Neural cell (in vitro differentiated cells): ENCODE measurements at regions not wholly inside any gene's neighbourhood (a gene's known extent, or its start where the extent isn't known, plus 50 kb on each side); places are given as distances from the start of the nearest gene placed in this dataset.

Source experiments
- H2AFZ ChIP-seq: fragments of 200-600, 300-800 bp; sonication (generic), shearing (Covaris generic); 2 replicates; pipeline ENCODE4 v1.6.0; 2014; ENCODE audit warnings: low read depth, mild to moderate bottlenecking, antibody characterized with exemption, low read length, moderate library complexity
- H3F3A ChIP-seq: fragments of 200-600 bp; shearing (Covaris generic); 2 replicates; pipeline ENCODE4 v1.6.1; 2016; ENCODE audit warnings: mild to moderate bottlenecking, moderate library complexity, mixed read lengths, antibody characterized with exemption, low read length; ENCODE audit not compliant: insufficient read depth, poor library complexity, severe bottlenecking
- H3K27ac ChIP-seq: fragments of 200-600, 300-800 bp; sonication (generic), shearing (Covaris generic); 2 replicates; pipeline ENCODE4 v1.5.1; 2014; ENCODE audit warnings: mild to moderate bottlenecking, low read length, moderate library complexity
- H3K27me3 ChIP-seq: fragments of 300-800, 200-600 bp; sonication (generic), shearing (Covaris generic); 2 replicates; pipeline ENCODE4 v1.6.0; 2014; ENCODE audit warnings: mild to moderate bottlenecking, low read depth, low read length, moderate library complexity; ENCODE audit not compliant: insufficient read depth
- H3K36me3 ChIP-seq: fragments of 300-800, 200-600 bp; sonication (generic), shearing (Covaris generic); 2 replicates; pipeline ENCODE4 v1.5.1; 2014; ENCODE audit warnings: mild to moderate bottlenecking, antibody characterized with exemption, low read length, moderate library complexity; ENCODE audit not compliant: insufficient read depth
- H3K4me2 ChIP-seq: fragments of 300-800, 200-600 bp; sonication (generic), shearing (Covaris generic); 2 replicates; pipeline ENCODE4 v1.6.0; 2014; ENCODE audit warnings: mild to moderate bottlenecking, low read length
- H3K4me3 ChIP-seq: fragments of 300-800, 200-600 bp; sonication (generic), shearing (Covaris generic); 2 replicates; pipeline ENCODE4 v1.5.1; 2014; ENCODE audit warnings: mild to moderate bottlenecking, low read length, moderate library complexity
- H3K79me2 ChIP-seq: fragments of 200-600 bp; shearing (Covaris generic); replicated peaks from 2 replicates; pipeline ENCODE4 v1.6.0; 2014; ENCODE audit warnings: mild to moderate bottlenecking, low read length, moderate library complexity; ENCODE audit not compliant: insufficient read depth
- H3K9ac ChIP-seq: fragments of 300-800, 200-600 bp; sonication (generic), shearing (Covaris generic); 2 replicates; pipeline ENCODE4 v1.6.1; 2016; ENCODE audit warnings: mild to moderate bottlenecking, low read length, mixed read lengths
- H3K9me2 ChIP-seq: fragments of 200-600 bp; shearing (Covaris generic); 2 replicates; pipeline ENCODE4 v1.6.1; 2016; ENCODE audit warnings: mild to moderate bottlenecking, low read length, mixed read lengths; ENCODE audit not compliant: insufficient read depth
- H3K9me3 ChIP-seq: fragments of 200-600, 300-800 bp; sonication (generic), shearing (Covaris generic); 2 replicates; pipeline ENCODE4 v1.6.1; 2016; ENCODE audit warnings: mild to moderate bottlenecking, mixed run types, low read length, moderate library complexity, mixed read lengths
- H4K20me1 ChIP-seq: fragments of 200-600 bp; shearing (Covaris generic); 2 replicates; pipeline ENCODE4 v1.6.1; 2016; ENCODE audit warnings: mild to moderate bottlenecking, mixed run types; ENCODE audit not compliant: insufficient read depth
- CTCF ChIP-seq: fragments of 450-650 bp; IDR thresholded peaks from 2 replicates; pipeline ENCODE4 v1.5.1; 2014; ENCODE audit warnings: antibody characterized with exemption, mild to moderate bottlenecking, moderate library complexity; ENCODE audit not compliant: poor library complexity, severe bottlenecking
- EP300 ChIP-seq: fragments of 450-650 bp; conservative IDR thresholded peaks from 2 replicates; pipeline ENCODE4 v1.6.1; 2014; ENCODE audit warnings: antibody characterized with exemption, mild to moderate bottlenecking, moderate library complexity; ENCODE audit not compliant: poor library complexity, severe bottlenecking
- EZH2 ChIP-seq: fragments of 200-600, 300-800 bp; shearing (Covaris generic), sonication (generic); IDR thresholded peaks from 2 replicates; pipeline ENCODE4 v1.6.1; 2014; ENCODE audit warnings: antibody characterized with exemption, low read length, borderline replicate concordance, mild to moderate bottlenecking; ENCODE audit not compliant: insufficient read depth, poor library complexity, severe bottlenecking
- MXI1 ChIP-seq: fragments of 450-650 bp; conservative IDR thresholded peaks from 2 replicates; pipeline ENCODE4 v1.6.1; 2014; ENCODE audit warnings: antibody characterized with exemption, mild to moderate bottlenecking; ENCODE audit not compliant: poor library complexity, severe bottlenecking
- POLR2AphosphoS5 ChIP-seq: IDR thresholded peaks from 2 replicates; pipeline ENCODE4 v1.6.1; 2012
- RAD21 ChIP-seq: fragments of 450-650 bp; conservative IDR thresholded peaks from 2 replicates; pipeline ENCODE4 v1.6.1; 2014; ENCODE audit warnings: antibody characterized with exemption, mild to moderate bottlenecking, moderate library complexity
- REST ChIP-seq: IDR thresholded peaks from 2 replicates; pipeline ENCODE4 v1.6.1; 2012; ENCODE audit warnings: borderline replicate concordance
- SMC3 ChIP-seq: fragments of 450-650 bp; conservative IDR thresholded peaks from 2 replicates; pipeline ENCODE4 v1.6.1; 2014; ENCODE audit warnings: antibody characterized with exemption, mild to moderate bottlenecking, moderate library complexity; ENCODE audit not compliant: poor library complexity
- TAF1 ChIP-seq: IDR thresholded peaks from 2 replicates; pipeline ENCODE4 v1.6.1; 2012; ENCODE audit warnings: low read depth

- H3K9me2 ChIP-seq = no peaks in the 10 kb centered on the region
- H4K20me1 ChIP-seq = no peaks in the 10 kb centered on the region
- no peaks in the 10 kb centered on the region for H3K79me2 ChIP-seq
- H3F3A ChIP-seq = no peaks in the 10 kb centered on the region
- no peaks in the 10 kb centered on the region for H3K27me3 ChIP-seq
- H3K4me2 ChIP-seq = no peak overlapping the region
- H3K9ac ChIP-seq = no peak overlapping the region
- TF ChIP-seq MXI1 = no peak
- no peak for TF ChIP-seq EP300
- no peak for TF ChIP-seq EZH2
- no peak for TF ChIP-seq CTCF
- no peak for TF ChIP-seq RAD21
- TF ChIP-seq REST = no peak
- TF ChIP-seq SMC3 = no peak
- TF ChIP-seq POLR2AphosphoS5 = no peak
- no peak for TF ChIP-seq TAF1
- no peak overlapping the region for H3K4me3 ChIP-seq
- no peak overlapping the region for H2AFZ ChIP-seq
- H3K27ac ChIP-seq = no peak overlapping the region
- H3K9me3 ChIP-seq = peaks cover 4% of the 10 kb centered on the region
- H3K36me3 ChIP-seq = no peaks in the 10 kb centered on the region
These were observed 204.7 kb downstream of the TTC32 start for GRCh38 chr2:19697131-19697530.

GRCh38 chr2:19695706-19696105 is 206.1 kb downstream of the TTC32 start:
- Histone ChIP-seq H3K4me3 (no peak overlapping the region), H3K9ac (no peak overlapping the region), H3K36me3 (no peaks in the 10 kb centered on the region), H3K9me2 (no peaks in the 10 kb centered on the region), H3K27me3 (no peaks in the 10 kb centered on the region), H3K79me2 (no peaks in the 10 kb centered on the region), H2AFZ (no peak overlapping the region), H4K20me1 (no peaks in the 10 kb centered on the region), H3F3A (no peaks in the 10 kb centered on the region), H3K4me2 (no peak overlapping the region), H3K27ac (no peak overlapping the region), H3K9me3 (peaks cover 4% of the 10 kb centered on the region)
- TF ChIP-seq SMC3 = no peak
- no peak for TF ChIP-seq EZH2
- no peak for TF ChIP-seq MXI1

GRCh38 chr2:19691892-19692291 is 209.9 kb downstream of the TTC32 start:
- Histone ChIP-seq H3F3A (no peaks in the 10 kb centered on the region), H3K4me2 (no peak overlapping the region), H2AFZ (no peak overlapping the region), H3K79me2 (no peaks in the 10 kb centered on the region), H3K27me3 (no peaks in the 10 kb centered on the region), H4K20me1 (no peaks in the 10 kb centered on the region), H3K4me3 (no peak overlapping the region), H3K9ac (no peak overlapping the region), H3K27ac (no peak overlapping the region), H3K9me3 (no peaks in the 10 kb centered on the region), H3K9me2 (no peaks in the 10 kb centered on the region), H3K36me3 (no peaks in the 10 kb centered on the region)
- TF ChIP-seq REST (no peak), TAF1 (no peak), EZH2 (no peak), SMC3 (no peak), MXI1 (no peak), RAD21 (no peak), POLR2AphosphoS5 (no peak), CTCF (no peak), EP300 (no peak)
